Esophagus muscularis mucosa (tissue), 4 donors: ENCODE measurements at regions not wholly inside any gene's neighbourhood (a gene's known extent, or its start where the extent isn't known, plus 50 kb on each side); places are given as distances from the start of the nearest gene placed in this dataset.

Experiments
- DNase-seq: peaks from one replicate; pipeline ENCODE4 v3.0.0-alpha.2; 2017; ENCODE audit errors: extremely low spot score
- H3K27ac ChIP-seq, 4 donors: fragments of 200-600 bp; sonication (generic); replicated peaks in 1 of 4; 1 replicate in 3 of 4; 2 replicates in 1 of 4; pipeline ENCODE4 v1.5.1; 2016 to 2019; ENCODE audit warnings: mild to moderate bottlenecking in 1 of 4
- H3K27me3 ChIP-seq, 4 donors: fragments of 200-600 bp; sonication (generic); one replicate each; pipeline versions ENCODE4 v1.5.1 to v1.6.0; 2016 to 2019
- H3K36me3 ChIP-seq, 4 donors: fragments of 200-600 bp; sonication (generic); one replicate each; pipeline ENCODE4 v1.5.1; 2016 to 2019
- H3K4me1 ChIP-seq, 4 donors: fragments of 200-600 bp; sonication (generic); one replicate each; pipeline ENCODE4 v1.5.1; 2016 to 2019
- H3K4me3 ChIP-seq, 4 donors: fragments of 200-600 bp; sonication (generic); 1 replicate in 2 of 4; 2 replicates in 2 of 4; pipeline ENCODE4 v1.5.1; 2016 to 2019; ENCODE audit warnings: mild to moderate bottlenecking in 4 of 4, moderate library complexity in 1 of 4
- H3K9me3 ChIP-seq, 4 donors: fragments of 200-600 bp; sonication (generic); 1 replicate in 3 of 4; 2 replicates in 1 of 4; pipeline ENCODE4 v1.5.1; 2016 to 2019
- EP300 ChIP-seq: sonication (generic); formaldehyde crosslinking; IDR thresholded peaks from one replicate; pipeline ENCODE4 v1.6.1; 2017; ENCODE audit warnings: antibody characterized with exemption
- POLR2A ChIP-seq: fragments of 450-650 bp; IDR thresholded peaks from one replicate; pipeline ENCODE4 v1.6.1; 2017; ENCODE audit warnings: antibody characterized with exemption, moderate library complexity, mild to moderate bottlenecking, low read depth
- POLR2AphosphoS5 ChIP-seq, 2 donors: sonication (generic); formaldehyde crosslinking; IDR thresholded peaks; one replicate each; pipeline ENCODE4 v1.6.1; 2017; ENCODE audit warnings: antibody characterized with exemption in 2 of 2
- WGBS: methylation state at CpG from one replicate; pipeline ENCODE4 v1.1.5; 2018; 5-methylcytosine and 5-hydroxymethylcytosine counted together
- intact Hi-C: fragments of 100-400 bp; cut with DNase I; formaldehyde crosslinking; loops from one replicate; pipeline ENCODE4 v1.15.1; 2023
- TF ChIP-seq, protein P1 (sequence below), 3 experiments: fragments of 200-600 bp in 2 of 3; fragments of 450-650 bp in 1 of 3; sonication (generic) in 2 of 3; IDR thresholded peaks; one replicate each; pipeline ENCODE4 v1.5.1; 2017 to 2019; ENCODE audit warnings: antibody characterized with exemption in 3 of 3, mild to moderate bottlenecking in 2 of 3, moderate library complexity in 1 of 3

DNA sequence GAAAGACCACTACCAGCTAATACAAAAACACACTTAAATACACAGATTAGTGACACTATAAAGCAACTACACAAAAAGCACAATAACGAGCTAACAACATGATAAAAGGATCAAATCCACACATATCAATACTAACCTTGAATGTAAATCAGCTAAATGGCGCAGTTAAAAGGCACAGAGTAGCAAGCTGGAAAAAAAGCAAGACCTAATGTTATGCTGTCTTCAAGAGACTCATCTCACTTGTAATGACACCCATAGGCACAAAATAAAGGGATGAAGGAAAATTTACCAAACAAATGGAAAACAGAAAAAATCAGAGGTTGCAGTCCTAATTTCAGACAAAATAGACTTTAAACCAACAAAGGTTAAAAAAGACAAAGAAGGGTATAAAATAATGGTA, 86.3 kb downstream of the NUS1 start:
- Histone ChIP-seq H3K27me3 (no peaks in the 10 kb centered on the region), H3K9me3 (peaks cover 0 to 55% (median 25%) of the 10 kb centered on the region in 4 donors), H3K4me3 (no peak overlapping the region), H3K36me3 (no peaks in the 10 kb centered on the region), H3K27ac (no peak overlapping the region), H3K4me1 (no peaks in the 10 kb centered on the region)
- TF ChIP-seq, protein P1, sequence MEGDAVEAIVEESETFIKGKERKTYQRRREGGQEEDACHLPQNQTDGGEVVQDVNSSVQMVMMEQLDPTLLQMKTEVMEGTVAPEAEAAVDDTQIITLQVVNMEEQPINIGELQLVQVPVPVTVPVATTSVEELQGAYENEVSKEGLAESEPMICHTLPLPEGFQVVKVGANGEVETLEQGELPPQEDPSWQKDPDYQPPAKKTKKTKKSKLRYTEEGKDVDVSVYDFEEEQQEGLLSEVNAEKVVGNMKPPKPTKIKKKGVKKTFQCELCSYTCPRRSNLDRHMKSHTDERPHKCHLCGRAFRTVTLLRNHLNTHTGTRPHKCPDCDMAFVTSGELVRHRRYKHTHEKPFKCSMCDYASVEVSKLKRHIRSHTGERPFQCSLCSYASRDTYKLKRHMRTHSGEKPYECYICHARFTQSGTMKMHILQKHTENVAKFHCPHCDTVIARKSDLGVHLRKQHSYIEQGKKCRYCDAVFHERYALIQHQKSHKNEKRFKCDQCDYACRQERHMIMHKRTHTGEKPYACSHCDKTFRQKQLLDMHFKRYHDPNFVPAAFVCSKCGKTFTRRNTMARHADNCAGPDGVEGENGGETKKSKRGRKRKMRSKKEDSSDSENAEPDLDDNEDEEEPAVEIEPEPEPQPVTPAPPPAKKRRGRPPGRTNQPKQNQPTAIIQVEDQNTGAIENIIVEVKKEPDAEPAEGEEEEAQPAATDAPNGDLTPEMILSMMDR (IDR thresholded peaks at IDR 0.05) = no peak
- TF ChIP-seq POLR2A = no peak
- TF ChIP-seq POLR2AphosphoS5 (IDR thresholded peaks at IDR 0.05) = no peak
- TF ChIP-seq EP300 = no peak
- intact Hi-C loops = no loop called here
- 82% methylated on average over 2 of the region's 2 CpGs for WGBS
- no peak for DNase-seq

DNA sequence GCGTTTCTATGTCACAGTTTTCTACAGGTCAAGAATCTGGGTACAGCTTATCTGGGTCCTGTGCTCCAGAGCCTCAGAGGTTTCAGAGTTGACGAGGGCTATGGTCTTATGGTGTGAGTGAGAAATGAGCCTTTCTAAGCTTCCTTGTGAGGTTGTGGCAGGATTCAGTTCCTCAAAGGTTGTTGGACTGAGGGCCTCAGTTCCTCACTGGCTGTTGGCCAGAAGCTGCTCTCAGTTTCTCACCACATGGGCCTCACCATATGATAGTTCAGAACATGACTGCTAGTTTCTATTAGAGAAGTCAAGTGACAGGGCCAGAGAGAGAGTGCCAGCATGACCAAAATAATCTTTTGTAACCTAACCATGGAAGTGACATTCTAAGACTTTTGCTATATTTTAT, 96.1 kb downstream of the NUS1 start:
- Histone ChIP-seq H3K27me3 (no peaks in the 10 kb centered on the region), H3K9me3 (peaks cover 0 to 3% (median 1%) of the 10 kb centered on the region in 4 donors), H3K4me3 (no peak overlapping the region), H3K27ac (no peak overlapping the region), H3K4me1 (no peaks in the 10 kb centered on the region), H3K36me3 (no peaks in the 10 kb centered on the region)
- DNase-seq = no peak
- 79% methylated on average over 2 of the region's 2 CpGs for WGBS
- intact Hi-C loops = no loop called here
- TF ChIP-seq POLR2A = no peak
- TF ChIP-seq POLR2AphosphoS5 (IDR thresholded peaks at IDR 0.05) = no peak
- TF ChIP-seq, protein P1 (IDR thresholded peaks at IDR 0.05) = no peak
- no peak for TF ChIP-seq EP300

DNA sequence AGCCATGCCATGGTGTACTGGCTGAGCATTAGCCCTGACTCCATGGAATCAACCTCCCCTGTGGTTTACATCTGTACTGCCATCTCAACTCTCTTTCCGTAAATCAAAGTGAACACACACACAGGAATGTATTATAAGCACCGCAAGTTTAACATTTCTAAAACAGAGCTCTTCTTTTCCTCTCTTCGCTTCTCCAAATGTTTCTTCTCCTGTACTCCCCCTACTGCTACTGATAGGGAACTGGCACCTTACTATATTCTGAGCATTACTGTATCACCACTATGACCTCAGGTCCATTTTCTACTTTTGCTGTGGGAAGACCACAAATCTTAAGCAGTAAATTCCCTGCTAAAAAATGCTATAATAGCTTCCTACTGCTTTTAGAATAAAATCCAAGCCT, 101.2 kb downstream of the NUS1 start:
- H3K27ac ChIP-seq = no peak overlapping the region

DNA sequence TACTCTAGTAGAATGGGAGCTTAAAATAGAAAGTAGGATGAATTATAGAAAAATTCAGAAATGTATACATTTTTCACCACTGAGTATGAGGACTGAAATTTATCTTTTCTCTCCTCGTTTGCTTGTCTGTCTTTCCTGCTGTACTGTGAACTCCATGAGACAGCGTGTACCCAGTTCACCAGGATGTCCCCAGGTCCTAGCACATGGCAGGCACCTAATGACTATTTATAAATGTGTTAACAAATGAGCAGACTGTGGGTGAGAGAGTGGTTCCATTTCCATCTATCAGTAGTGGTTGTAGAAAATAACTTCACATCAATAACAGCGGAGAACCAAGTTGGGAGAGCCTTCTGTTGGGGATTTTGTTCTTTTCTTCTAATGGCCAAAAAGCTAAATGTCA, 106.3 kb downstream of the NUS1 start:
- H3K4me3 ChIP-seq = no peak overlapping the region
- peaks cover 0 to 8% (median 0%) of the 10 kb centered on the region in 4 donors for H3K9me3 ChIP-seq
- H3K36me3 ChIP-seq = no peaks in the 10 kb centered on the region
- no peak for DNase-seq
- intact Hi-C loops = no loop called here
- WGBS = 67% methylated on average over 3 of the region's 3 CpGs
- no peaks in the 10 kb centered on the region for H3K27me3 ChIP-seq
- no peak overlapping the region for H3K27ac ChIP-seq
- TF ChIP-seq POLR2A (no peak), EP300 (no peak), POLR2AphosphoS5 (IDR thresholded peaks at IDR 0.05) (no peak)
- TF ChIP-seq, protein P1 (IDR thresholded peaks at IDR 0.05) = no peak
- no peaks in the 10 kb centered on the region for H3K4me1 ChIP-seq

More for the DNA sequence above, 101.2 kb downstream of the NUS1 start:
- H3K4me3 ChIP-seq = no peak overlapping the region
- TF ChIP-seq, protein P1 (IDR thresholded peaks at IDR 0.05) = no peak
- no peaks in the 10 kb centered on the region for H3K9me3 ChIP-seq
- 63% methylated on average over 3 of the region's 3 CpGs for WGBS
- intact Hi-C loops = no loop called here
- H3K4me1 ChIP-seq = no peaks in the 10 kb centered on the region
- H3K36me3 ChIP-seq = no peaks in the 10 kb centered on the region
- H3K27me3 ChIP-seq = no peaks in the 10 kb centered on the region
- DNase-seq = no peak

DNA sequence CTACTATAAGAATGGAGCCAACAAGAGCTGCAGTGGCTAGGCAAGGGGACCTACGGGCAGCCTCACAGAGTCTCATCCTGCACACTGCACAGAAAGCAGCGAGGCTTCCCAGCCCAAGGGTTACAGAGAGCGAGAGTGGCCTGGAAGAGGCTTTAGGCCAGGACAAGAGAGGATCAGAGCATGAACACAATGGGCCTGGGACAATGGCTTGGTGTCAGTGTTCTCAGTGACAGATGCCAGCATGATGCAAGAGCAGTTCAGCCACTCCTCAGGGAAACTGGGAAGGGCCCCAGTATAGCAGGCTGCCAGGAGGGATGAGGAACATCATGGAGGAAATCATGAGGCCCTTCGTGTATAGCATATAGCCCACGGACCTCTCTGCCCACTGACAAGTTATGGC, 108.0 kb downstream of the NUS1 start:
- peaks cover 0 to 8% (median 0%) of the 10 kb centered on the region in 4 donors for H3K9me3 ChIP-seq
- no peaks in the 10 kb centered on the region for H3K27me3 ChIP-seq
- TF ChIP-seq EP300 (no peak), POLR2A (no peak), POLR2AphosphoS5 (IDR thresholded peaks at IDR 0.05) (no peak)
- TF ChIP-seq, protein P1 (IDR thresholded peaks at IDR 0.05) = no peak
- intact Hi-C loops = no loop called here
- 83% methylated on average over 5 of the region's 5 CpGs for WGBS
- no peaks in the 10 kb centered on the region for H3K4me1 ChIP-seq
- no peak overlapping the region for H3K27ac ChIP-seq
- no peak overlapping the region for H3K4me3 ChIP-seq
- DNase-seq = no peak
- no peaks in the 10 kb centered on the region for H3K36me3 ChIP-seq
